NT2/D1 (cell line): ENCODE measurements at regions not wholly inside any gene's neighbourhood (a gene's known extent, or its start where the extent isn't known, plus 50 kb on each side); places are given as distances from the start of the nearest gene placed in this dataset.

ENCODE experiments used
- YY1 ChIP-seq: IDR thresholded peaks from 2 replicates; pipeline ENCODE4 v1.6.1; 2011; ENCODE audit not compliant: insufficient read length, insufficient read depth
- ZNF274 ChIP-seq: IDR thresholded peaks from 2 replicates; pipeline ENCODE4 v1.6.1; 2011; ENCODE audit warnings: mild to moderate bottlenecking, low read depth, low read length

DNA sequence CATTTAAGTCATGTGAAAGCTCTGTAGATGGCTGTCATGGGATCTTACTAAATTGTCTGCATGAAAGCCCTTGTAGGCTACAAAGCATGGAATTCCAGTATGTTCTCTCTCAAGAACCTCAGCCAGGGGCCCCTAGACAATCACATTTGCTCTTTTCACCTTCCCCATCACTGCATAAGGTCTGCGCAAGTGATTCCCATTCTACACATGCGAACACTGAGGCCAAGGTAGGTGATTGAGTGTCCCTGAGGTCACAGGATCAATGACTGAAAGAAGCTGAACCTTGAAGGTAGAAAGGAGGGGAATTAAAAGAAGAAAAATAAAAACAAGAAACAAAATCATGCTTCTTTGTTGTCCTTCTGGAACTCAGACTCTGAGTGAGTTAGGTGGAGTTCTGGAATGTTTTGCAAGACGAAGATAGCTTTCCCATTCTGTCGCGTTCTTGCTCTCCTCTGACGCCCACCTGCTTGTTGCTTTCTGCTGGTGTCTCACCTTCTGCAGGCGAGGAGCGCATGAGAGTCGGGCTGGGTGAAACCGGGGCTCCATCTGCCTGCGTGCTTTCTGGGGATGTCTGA, 79.9 kb downstream of the SPRING1 start:
- TF ChIP-seq YY1: no peak
- no peak for TF ChIP-seq ZNF274
